PC-3 (cell line): ENCODE measurements at regions not wholly inside any gene's neighbourhood (a gene's known extent, or its start where the extent isn't known, plus 50 kb on each side); places are given as distances from the start of the nearest gene placed in this dataset.

Experiments
- CTCF ChIP-seq: fragments of 300-600 bp; sonication (generic); conservative IDR thresholded peaks from 2 replicates; pipeline ENCODE4 v1.5.1; 2017; ENCODE audit warnings: antibody characterized with exemption, low read depth, mild to moderate bottlenecking, low read length
- EZH2 ChIP-seq: fragments of 300-600 bp; sonication (generic); IDR thresholded peaks from one replicate; pipeline ENCODE4 v1.6.1; 2017; ENCODE audit warnings: antibody characterized with exemption, mild to moderate bottlenecking, low read length; ENCODE audit not compliant: unreplicated experiment
- EZH2phosphoT487 ChIP-seq: fragments of 300-600 bp; sonication (generic); IDR thresholded peaks from 2 replicates; pipeline ENCODE4 v1.6.1; 2018; ENCODE audit warnings: mild to moderate bottlenecking, antibody characterized with exemption, low read length, borderline replicate concordance

GRCh38 chr20:41889844-41890224 lies 271.7 kb upstream of the CHD6 start:
- TF ChIP-seq CTCF (no peak), EZH2phosphoT487 (no peak), EZH2 (no peak)
